CD14-positive monocyte (primary cell): ENCODE measurements at regions not wholly inside any gene's neighbourhood (a gene's known extent, or its start where the extent isn't known, plus 50 kb on each side); places are given as distances from the start of the nearest gene placed in this dataset.
"Not testable (repeated sequence)": the region's sequence is repeated elsewhere in the genome, so short reads cannot be mapped to it uniquely, and the experiment has no call there.

ENCODE experiments used
- DNase-seq, 3 donors: peaks; one replicate each; pipeline ENCODE4 v3.0.0-alpha.2; 2011 to 2022
- H2AFZ ChIP-seq: 2 replicates; pipeline ENCODE4 v1.6.0; 2012; ENCODE audit warnings: mild to moderate bottlenecking, low read depth, low read length, inconsistent platforms; ENCODE audit not compliant: insufficient read depth, poor library complexity, severe bottlenecking
- H3K27ac ChIP-seq, 2 donors: 1 replicate in 1 of 2; 2 replicates in 1 of 2; pipeline ENCODE4 v1.5.1; 2012 to 2013; ENCODE audit warnings: low read length in 2 of 2, control low read depth in 1 of 2, inconsistent platforms in 1 of 2, low read depth in 1 of 2, mild to moderate bottlenecking in 1 of 2
- H3K27me3 ChIP-seq, 2 donors: one replicate each; pipeline versions ENCODE4 v1.6.0 to v1.6.1; 2011 to 2013; ENCODE audit warnings: low read length in 2 of 2; ENCODE audit not compliant: control insufficient read depth in 2 of 2, insufficient read depth in 2 of 2
- H3K36me3 ChIP-seq, 2 donors: replicated peaks in 1 of 2; 1 replicate in 1 of 2; 2 replicates in 1 of 2; pipeline versions ENCODE4 v1.5.1 to v1.6.1; 2012 to 2013; ENCODE audit warnings: low read length in 2 of 2, control low read depth in 1 of 2, inconsistent platforms in 1 of 2, mild to moderate bottlenecking in 1 of 2; ENCODE audit not compliant: insufficient read depth in 2 of 2, control insufficient read depth in 1 of 2
- H3K4me1 ChIP-seq, 2 donors: 1 replicate in 1 of 2; 2 replicates in 1 of 2; pipeline versions ENCODE4 v1.5.1 to v1.6.1; 2012 to 2013; ENCODE audit warnings: low read length in 2 of 2, control low read depth in 1 of 2, inconsistent platforms in 1 of 2, mild to moderate bottlenecking in 1 of 2, moderate library complexity in 1 of 2; ENCODE audit not compliant: insufficient read depth in 2 of 2, control insufficient read depth in 1 of 2
- H3K4me2 ChIP-seq: replicated peaks from 2 replicates; pipeline ENCODE3; 2012; ENCODE audit warnings: low read length, moderate library complexity, mild to moderate bottlenecking; ENCODE audit not compliant: poor library complexity, severe bottlenecking; ENCODE audit errors: extremely low read depth
- H3K4me3 ChIP-seq, 3 experiments: fragments of 200-600 bp in 1 of 3; sonication (generic) in 1 of 3; replicated peaks in 1 of 3; 1 replicate in 2 of 3; 2 replicates in 1 of 3; pipeline ENCODE4 v1.5.1; 2011 to 2013; ENCODE audit warnings: low read length in 3 of 3, mild to moderate bottlenecking in 3 of 3, control low read depth in 2 of 3, low read depth in 2 of 3, inconsistent platforms in 1 of 3, moderate library complexity in 1 of 3
- H3K79me2 ChIP-seq: 2 replicates; pipeline ENCODE4 v1.6.0; 2012; ENCODE audit warnings: mild to moderate bottlenecking, control low read depth, inconsistent platforms, low read length, moderate library complexity; ENCODE audit not compliant: insufficient read depth
- H3K9ac ChIP-seq: 2 replicates; pipeline ENCODE4 v1.6.0; 2017; ENCODE audit warnings: low read length, mild to moderate bottlenecking; ENCODE audit not compliant: insufficient read depth, poor library complexity, severe bottlenecking
- H3K9me3 ChIP-seq, 2 donors: replicated peaks in 1 of 2; 1 replicate in 1 of 2; 2 replicates in 1 of 2; pipeline versions ENCODE4 v1.5.1 to v1.6.1; 2012 to 2013; ENCODE audit warnings: low read length in 2 of 2, control low read depth in 1 of 2; ENCODE audit not compliant: control insufficient read depth in 1 of 2, insufficient read depth in 1 of 2
- H4K20me1 ChIP-seq: 2 replicates; pipeline ENCODE4 v1.6.0; 2012; ENCODE audit warnings: mild to moderate bottlenecking, low read length, control low read depth, moderate library complexity; ENCODE audit not compliant: insufficient read depth
- H3K27ac Mint-ChIP-seq, 7 donors: one replicate each; pipeline ENCODE4 v1.8.0; 2020; ENCODE audit warnings: mild to moderate bottlenecking in 7 of 7, mixed read lengths in 7 of 7, moderate library complexity in 6 of 7, inconsistent platforms in 2 of 7
- H3K27me3 Mint-ChIP-seq, 3 donors: one replicate each; pipeline ENCODE4 v1.8.0; 2021 to 2022; ENCODE audit warnings: low read depth in 3 of 3, mild to moderate bottlenecking in 3 of 3, mixed read lengths in 3 of 3, moderate library complexity in 3 of 3, inconsistent platforms in 1 of 3
- H3K36me3 Mint-ChIP-seq, 2 donors: one replicate each; pipeline ENCODE4 v1.8.0; 2020; ENCODE audit warnings: mixed read lengths in 2 of 2, inconsistent platforms in 1 of 2, mild to moderate bottlenecking in 1 of 2
- H3K4me1 Mint-ChIP-seq: one replicate; pipeline ENCODE4 v1.8.0; 2020; ENCODE audit warnings: mild to moderate bottlenecking, mixed read lengths
- H3K4me3 Mint-ChIP-seq, 2 donors: one replicate each; pipeline ENCODE4 v1.8.0; 2020; ENCODE audit warnings: mild to moderate bottlenecking in 2 of 2, mixed read lengths in 2 of 2, moderate library complexity in 1 of 2
- H3K9me3 Mint-ChIP-seq, 7 donors: one replicate each; pipeline ENCODE4 v1.8.0; 2020 to 2022; ENCODE audit warnings: mixed read lengths in 7 of 7, mild to moderate bottlenecking in 6 of 7, moderate library complexity in 6 of 7, inconsistent platforms in 2 of 7
- WGBS: methylation state at CpG from one replicate; pipeline ENCODE4 v1.1.5; 2013; ENCODE audit warnings: missing lambda C conversion rate; ENCODE audit not compliant: insufficient coverage; 5-methylcytosine and 5-hydroxymethylcytosine counted together
- intact Hi-C, 2 donors: fragments of 100-400 bp; cut with micrococcal nuclease; formaldehyde crosslinking; loops; one replicate each; pipeline versions ENCODE4 v1.15.0 to v1.15.1; 2023
- TF ChIP-seq, protein P1 (sequence below): fragments of 200-600 bp; IDR thresholded peaks from one replicate; pipeline ENCODE4 v1.8.0; 2022; ENCODE audit warnings: antibody characterized with exemption, mild to moderate bottlenecking

DNA sequence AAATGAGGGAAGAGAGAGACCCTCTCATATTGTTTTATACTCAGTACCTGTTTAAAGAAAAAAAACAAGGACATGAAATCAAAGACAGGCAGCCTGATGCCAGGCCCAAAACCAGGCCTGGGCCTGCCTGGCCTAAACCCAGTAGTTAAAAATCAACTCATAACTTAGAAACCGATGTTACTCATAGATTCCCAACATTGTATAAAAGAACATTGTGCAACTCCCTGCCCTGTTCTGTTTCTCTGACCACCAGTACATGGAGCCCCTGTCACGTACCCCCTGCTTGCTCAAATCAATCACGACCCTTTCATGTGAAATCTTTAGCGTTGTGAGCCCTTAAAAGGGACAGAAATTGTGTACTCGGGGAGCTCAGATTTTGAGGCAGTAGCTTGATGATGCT lies 291.4 kb upstream of the SGCG start:
- H3K27me3 Mint-ChIP-seq, H3K9ac ChIP-seq, H3K4me2 ChIP-seq, H3K27me3 ChIP-seq, H3K27ac Mint-ChIP-seq, H3K36me3 Mint-ChIP-seq, H3K4me1 Mint-ChIP-seq, H3K27ac ChIP-seq, H3K4me1 ChIP-seq, H3K36me3 ChIP-seq, H3K4me3 Mint-ChIP-seq, H4K20me1 ChIP-seq, H2AFZ ChIP-seq, DNase-seq, H3K79me2 ChIP-seq, H3K9me3 ChIP-seq, intact Hi-C loops, H3K4me3 ChIP-seq: not testable (repeated sequence)
- H3K9me3 Mint-ChIP-seq = peaks cover 3 to 23% (median 9%) of the 10 kb centered on the region in 7 donors
- WGBS = 93% methylated on average over 3 of the region's 5 CpGs

DNA sequence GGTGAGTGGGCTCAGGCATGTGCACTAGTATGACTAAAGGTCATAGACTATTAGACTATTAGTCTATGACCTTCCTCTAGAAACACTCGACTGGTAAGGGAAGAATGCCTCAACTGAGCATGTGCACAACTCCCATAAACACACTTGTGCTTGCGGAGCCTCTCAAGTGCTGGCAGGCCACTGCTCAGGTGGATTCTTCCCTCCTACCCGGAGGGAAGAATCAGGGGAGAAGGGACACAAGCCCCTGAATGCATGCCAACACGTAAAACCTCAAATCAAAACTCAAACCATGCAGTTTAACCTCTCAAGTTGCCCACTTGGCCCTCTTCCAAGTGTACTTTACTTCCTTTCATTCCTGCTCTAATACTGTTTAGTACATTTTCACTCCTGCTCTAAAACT lies 287.6 kb upstream of the SGCG start:
- 31% methylated on average over 3 of the region's 4 CpGs for WGBS
- Mint-ChIP-seq H3K4me1 (peaks cover 5% of the 10 kb centered on the region), H3K9me3 (peaks cover 9 to 36% (median 16%) of the 10 kb centered on the region in 7 donors), H3K4me3 (no peak overlapping the region), H3K36me3 (no peaks in the 10 kb centered on the region), H3K27ac (no peak overlapping the region), H3K27me3 (peaks cover 0 to 1% (median 0%) of the 10 kb centered on the region in 3 donors)
- H4K20me1 ChIP-seq = no peaks in the 10 kb centered on the region
- H3K4me2 ChIP-seq = no peak overlapping the region
- H2AFZ ChIP-seq = no peak overlapping the region
- H3K4me3 ChIP-seq = no peak overlapping the region
- H3K4me1 ChIP-seq = no peaks in the 10 kb centered on the region
- TF ChIP-seq, protein P1, sequence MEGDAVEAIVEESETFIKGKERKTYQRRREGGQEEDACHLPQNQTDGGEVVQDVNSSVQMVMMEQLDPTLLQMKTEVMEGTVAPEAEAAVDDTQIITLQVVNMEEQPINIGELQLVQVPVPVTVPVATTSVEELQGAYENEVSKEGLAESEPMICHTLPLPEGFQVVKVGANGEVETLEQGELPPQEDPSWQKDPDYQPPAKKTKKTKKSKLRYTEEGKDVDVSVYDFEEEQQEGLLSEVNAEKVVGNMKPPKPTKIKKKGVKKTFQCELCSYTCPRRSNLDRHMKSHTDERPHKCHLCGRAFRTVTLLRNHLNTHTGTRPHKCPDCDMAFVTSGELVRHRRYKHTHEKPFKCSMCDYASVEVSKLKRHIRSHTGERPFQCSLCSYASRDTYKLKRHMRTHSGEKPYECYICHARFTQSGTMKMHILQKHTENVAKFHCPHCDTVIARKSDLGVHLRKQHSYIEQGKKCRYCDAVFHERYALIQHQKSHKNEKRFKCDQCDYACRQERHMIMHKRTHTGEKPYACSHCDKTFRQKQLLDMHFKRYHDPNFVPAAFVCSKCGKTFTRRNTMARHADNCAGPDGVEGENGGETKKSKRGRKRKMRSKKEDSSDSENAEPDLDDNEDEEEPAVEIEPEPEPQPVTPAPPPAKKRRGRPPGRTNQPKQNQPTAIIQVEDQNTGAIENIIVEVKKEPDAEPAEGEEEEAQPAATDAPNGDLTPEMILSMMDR = no peak
- peaks cover 4 to 19% of the 10 kb centered on the region in 2 donors for H3K9me3 ChIP-seq
- no peak for DNase-seq
- H3K27me3 ChIP-seq = no peaks in the 10 kb centered on the region
- no peaks in the 10 kb centered on the region for H3K36me3 ChIP-seq
- intact Hi-C loops = no loop called here
- H3K27ac ChIP-seq = no peak overlapping the region
- H3K79me2 ChIP-seq = no peaks in the 10 kb centered on the region
- no peak overlapping the region for H3K9ac ChIP-seq
